ENCODE measurements at regions not wholly inside any gene's neighbourhood (a gene's known extent, or its start where the extent isn't known, plus 50 kb on each side); places are given as distances from the start of the nearest gene placed in this dataset.

DNA sequence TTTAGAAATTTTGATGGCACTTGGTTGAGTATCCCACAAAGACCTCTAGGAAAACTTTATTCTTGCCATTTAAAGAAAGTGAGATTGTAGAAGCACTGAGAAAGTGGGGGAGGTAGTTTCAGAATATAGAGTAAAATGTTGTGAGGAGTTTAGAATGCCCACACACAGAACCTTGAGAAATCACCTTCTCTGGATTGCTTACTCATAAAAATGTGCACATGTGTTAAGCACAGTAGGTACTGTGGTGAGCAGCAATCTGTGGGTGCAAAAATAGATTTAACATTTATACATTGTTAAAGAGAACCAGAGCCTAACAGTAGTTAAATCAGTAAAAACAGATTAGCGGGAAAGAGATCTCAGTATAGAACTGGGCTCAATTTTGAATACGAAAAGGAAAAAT lies 201.2 kb upstream of the NWD2 start:
- Histone ChIP-seq H3K4me3 (no peak overlapping the region), H3K4me1 (ENCODE audit: insufficient read depth) (no peaks in the 10 kb centered on the region), H3K27me3 (no peaks in the 10 kb centered on the region), H3K27ac (no peak overlapping the region), H3K36me3 (no peaks in the 10 kb centered on the region), H3K9me3 (no peaks in the 10 kb centered on the region)
- 92 to 96% (median 93%) methylated on average over 2 of the region's 2 CpGs for WGBS, 3 donors
- TF ChIP-seq CTCF (IDR thresholded peaks at IDR 0.05) (no peak), POLR2A (IDR thresholded peaks at IDR 0.05) (no peak), EP300 (IDR thresholded peaks at IDR 0.05) (no peak)
- no peak for DNase-seq
- intact Hi-C loops (cut with DNase I): no loop called here

DNA sequence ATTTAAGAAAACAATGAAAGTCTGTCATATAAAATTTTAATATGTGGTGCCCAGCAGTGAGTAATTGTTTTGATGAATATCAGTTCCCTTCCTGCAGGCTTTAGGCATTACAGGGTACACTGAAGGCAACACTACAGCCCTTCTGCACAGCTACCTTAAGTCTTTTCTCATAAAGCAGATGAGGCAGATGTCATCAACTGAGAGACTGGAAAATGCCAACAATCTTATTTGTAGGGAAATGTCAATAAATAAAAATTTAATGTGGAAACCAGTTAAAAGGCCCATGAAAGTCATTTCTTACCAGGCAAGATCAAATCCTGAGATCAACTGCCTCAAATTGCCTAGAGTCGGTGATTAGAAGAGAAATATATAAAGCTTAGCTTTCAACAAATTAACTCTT lies 193.4 kb upstream of the NWD2 start:
- Histone ChIP-seq H3K4me3 (no peak overlapping the region), H3K4me1 (ENCODE audit: insufficient read depth) (no peaks in the 10 kb centered on the region), H3K27me3 (no peaks in the 10 kb centered on the region), H3K36me3 (no peaks in the 10 kb centered on the region), H3K9me3 (no peaks in the 10 kb centered on the region), H3K27ac (no peak overlapping the region)
- TF ChIP-seq CTCF (IDR thresholded peaks at IDR 0.05): no peak
- no peak for TF ChIP-seq EP300 (IDR thresholded peaks at IDR 0.05)
- TF ChIP-seq POLR2A (IDR thresholded peaks at IDR 0.05): no peak
- DNase-seq: no peak
- intact Hi-C loops (cut with DNase I): no loop called here
- WGBS, 3 donors: 61 to 76% (median 70%) methylated on average over 1 of the region's 1 CpG

DNA sequence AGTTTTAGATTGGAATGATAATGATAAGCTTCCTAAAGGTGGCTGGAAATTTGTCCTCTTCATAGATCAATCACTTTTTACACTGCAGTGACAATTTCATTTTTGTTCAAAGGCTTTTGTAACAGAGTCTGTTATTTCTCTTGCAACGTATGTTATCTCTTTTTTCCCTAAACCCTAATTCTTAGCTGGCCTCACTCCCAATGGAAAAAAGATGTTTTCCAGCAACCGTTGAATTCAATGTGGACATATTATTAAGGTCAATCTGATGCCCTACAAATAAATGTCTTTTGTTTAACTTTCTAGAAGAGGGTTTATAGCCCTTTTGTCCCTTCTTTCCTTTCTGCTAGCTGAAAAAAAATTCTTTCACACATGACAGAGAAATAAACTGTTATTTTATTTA lies 192.7 kb upstream of the NWD2 start:
- 2 to 3% (median 3%) methylated on average over 2 of the region's 2 CpGs for WGBS, 3 donors

GRCh38 chr4:37054531-37055077 lies 189.9 kb upstream of the NWD2 start:
- 27 to 32% (median 27%) methylated on average over 4 of the region's 4 CpGs for whole genome bisulfite sequencing, 3 donors
- Histone ChIP-seq H3K27ac (no peak overlapping the region), H3K36me3 (no peaks in the 10 kb centered on the region), H3K4me3 (no peak overlapping the region), H3K9me3 (no peaks in the 10 kb centered on the region), H3K27me3 (no peaks in the 10 kb centered on the region), H3K4me1 (ENCODE audit: insufficient read depth) (no peaks in the 10 kb centered on the region)
- no peak for DNase-seq
- intact Hi-C loops (cut with DNase I): no loop called here
- no peak for TF ChIP-seq CTCF (IDR thresholded peaks at IDR 0.05)
- no peak for TF ChIP-seq EP300 (IDR thresholded peaks at IDR 0.05)
- no peak for TF ChIP-seq POLR2A (IDR thresholded peaks at IDR 0.05)

More for the DNA sequence above, 192.7 kb upstream of the NWD2 start:
- DNase-seq: no peak
- no peaks in the 10 kb centered on the region for H3K4me1 ChIP-seq (ENCODE audit: insufficient read depth)
- no peak overlapping the region for H3K4me3 ChIP-seq
- H3K9me3 ChIP-seq: no peaks in the 10 kb centered on the region
- TF ChIP-seq POLR2A (IDR thresholded peaks at IDR 0.05): no peak
- TF ChIP-seq EP300 (IDR thresholded peaks at IDR 0.05): no peak
- TF ChIP-seq CTCF (IDR thresholded peaks at IDR 0.05): no peak
- no peaks in the 10 kb centered on the region for H3K36me3 ChIP-seq
- H3K27ac ChIP-seq: no peak overlapping the region
- no peaks in the 10 kb centered on the region for H3K27me3 ChIP-seq
- intact Hi-C loops (cut with DNase I): no loop called here

Measured in ovary (tissue), 7 donors.